ENCODE measurements at regions not wholly inside any gene's neighbourhood (a gene's known extent, or its start where the extent isn't known, plus 50 kb on each side); places are given as distances from the start of the nearest gene placed in this dataset.

DNA sequence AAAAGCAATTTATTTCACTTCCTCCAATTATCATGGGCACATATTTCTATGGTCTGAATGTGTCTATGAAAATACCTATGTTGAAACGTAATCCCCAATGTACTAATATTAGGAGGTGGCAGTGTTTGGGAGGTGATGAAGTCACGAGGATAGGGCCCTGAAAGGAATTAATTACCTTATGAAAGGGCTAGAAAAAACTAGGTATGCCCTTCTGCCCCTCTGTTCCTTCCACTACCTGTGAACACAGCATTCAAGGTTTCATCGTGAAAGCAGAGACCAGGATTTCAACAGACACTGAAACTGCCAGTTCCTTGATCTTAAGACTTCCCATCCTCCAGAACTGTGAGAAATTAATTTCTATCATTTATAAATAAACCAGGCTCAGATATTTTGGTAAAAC lies 1037.1 kb upstream of the C9orf72 start:
- no CpG with 5 or more reads among the region's 3 CpGs for WGBS (ENCODE audit: insufficient coverage, low coverage, missing lambda C conversion rate)
- Histone ChIP-seq H3K36me3 (ENCODE audit: control insufficient read depth, insufficient read depth, low read length) (no peaks in the 10 kb centered on the region), H3K27me3 (ENCODE audit: control insufficient read depth in 2 of 2, insufficient read depth in 2 of 2, low read length in 2 of 2) (no peaks in the 10 kb centered on the region), H3K79me2 (ENCODE audit: control insufficient read depth, insufficient read depth, low read length) (no peaks in the 10 kb centered on the region), H3K9me3 (replicated peaks; ENCODE audit: control insufficient read depth, insufficient read depth, low read depth, low read length) (no peaks in the 10 kb centered on the region), H4K20me1 (replicated peaks; ENCODE audit: control insufficient read depth, insufficient read depth, low read length) (no peaks in the 10 kb centered on the region), H3K9ac (ENCODE audit: insufficient read depth in 1 of 2, low read depth in 2 of 2, low read length in 2 of 2) (no peak overlapping the region), H3K4me2 (ENCODE audit: insufficient read depth, low read length) (no peak overlapping the region), H3K4me1 (replicated peaks in 1 of 2; ENCODE audit: control insufficient read depth in 2 of 2, insufficient read depth in 2 of 2, low read length in 2 of 2) (no peaks in the 10 kb centered on the region), H3K9me1 (ENCODE audit: control insufficient read depth, insufficient read depth, low read length) (no peaks in the 10 kb centered on the region), H3K4me3 (no peak overlapping the region), H2AFZ (ENCODE audit: low read depth, low read length) (no peak overlapping the region), H3K27ac (ENCODE audit: extremely low read depth, low read depth, low read length) (no peak overlapping the region)
- intact Hi-C loops (cut with micrococcal nuclease) = no loop called here
- in situ Hi-C loops (cut with MboI) = no loop called here
- no peak for ATAC-seq
- POLR2A ChIA-PET = no interaction called here
- FAIRE-seq = no peak
- BruUV-seq (replicated peaks) = no TSS peak
- no peak for DNase-seq (ENCODE audit: extremely low read depth in 1 of 4, low spot score in 3 of 4)
- CTCF ChIA-PET (ENCODE audit: low intra/inter-chr PET ratio) = no interaction called here
- TF ChIP-seq, protein P1, sequence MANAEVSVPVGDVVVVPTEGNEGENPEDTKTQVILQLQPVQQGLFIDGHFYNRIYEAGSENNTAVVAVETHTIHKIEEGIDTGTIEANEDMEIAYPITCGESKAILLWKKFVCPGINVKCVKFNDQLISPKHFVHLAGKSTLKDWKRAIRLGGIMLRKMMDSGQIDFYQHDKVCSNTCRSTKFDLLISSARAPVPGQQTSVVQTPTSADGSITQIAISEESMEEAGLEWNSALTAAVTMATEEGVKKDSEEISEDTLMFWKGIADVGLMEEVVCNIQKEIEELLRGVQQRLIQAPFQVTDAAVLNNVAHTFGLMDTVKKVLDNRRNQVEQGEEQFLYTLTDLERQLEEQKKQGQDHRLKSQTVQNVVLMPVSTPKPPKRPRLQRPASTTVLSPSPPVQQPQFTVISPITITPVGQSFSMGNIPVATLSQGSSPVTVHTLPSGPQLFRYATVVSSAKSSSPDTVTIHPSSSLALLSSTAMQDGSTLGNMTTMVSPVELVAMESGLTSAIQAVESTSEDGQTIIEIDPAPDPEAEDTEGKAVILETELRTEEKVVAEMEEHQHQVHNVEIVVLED (CRISPR knock-in tag; IDR thresholded peaks at IDR 0.05) = no peak
- TF ChIP-seq YBX1 (IDR thresholded peaks at IDR 0.05) (no peak), CBX5 (IDR thresholded peaks at IDR 0.05; ENCODE audit: borderline replicate concordance, low read depth) (no peak), CBX2 (IDR thresholded peaks at IDR 0.05; ENCODE audit: insufficient read depth, low read length, poor library complexity, severe bottlenecking) (no peak), PURB (CRISPR knock-in tag; IDR thresholded peaks at IDR 0.05; ENCODE audit: low read depth) (no peak), POLR3A (IDR thresholded peaks at IDR 0.05; ENCODE audit: borderline replicate concordance, extremely low read depth, insufficient read depth, insufficient read length) (no peak), RBM15 (IDR thresholded peaks at IDR 0.05; ENCODE audit: insufficient read depth, low read length) (no peak), CREBBP (IDR thresholded peaks at IDR 0.05; ENCODE audit: low read depth, low read length) (no peak), RBM34 (IDR thresholded peaks at IDR 0.05; ENCODE audit: borderline replicate concordance, insufficient read depth, low read length) (no peak), TBL1XR1 (IDR thresholded peaks at IDR 0.05; ENCODE audit: low read length in 2 of 2) (no peak), HIVEP1 (CRISPR knock-in tag; IDR thresholded peaks at IDR 0.05) (no peak), ZNF695 (CRISPR knock-in tag; IDR thresholded peaks at IDR 0.05) (no peak), SIN3B (IDR thresholded peaks at IDR 0.05; ENCODE audit: low read depth) (no peak), SRSF3 (IDR thresholded peaks at IDR 0.05; ENCODE audit: insufficient read depth, low read length) (no peak), DPF2 (IDR thresholded peaks at IDR 0.05) (no peak)
- TF ChIP-seq, protein P2, sequence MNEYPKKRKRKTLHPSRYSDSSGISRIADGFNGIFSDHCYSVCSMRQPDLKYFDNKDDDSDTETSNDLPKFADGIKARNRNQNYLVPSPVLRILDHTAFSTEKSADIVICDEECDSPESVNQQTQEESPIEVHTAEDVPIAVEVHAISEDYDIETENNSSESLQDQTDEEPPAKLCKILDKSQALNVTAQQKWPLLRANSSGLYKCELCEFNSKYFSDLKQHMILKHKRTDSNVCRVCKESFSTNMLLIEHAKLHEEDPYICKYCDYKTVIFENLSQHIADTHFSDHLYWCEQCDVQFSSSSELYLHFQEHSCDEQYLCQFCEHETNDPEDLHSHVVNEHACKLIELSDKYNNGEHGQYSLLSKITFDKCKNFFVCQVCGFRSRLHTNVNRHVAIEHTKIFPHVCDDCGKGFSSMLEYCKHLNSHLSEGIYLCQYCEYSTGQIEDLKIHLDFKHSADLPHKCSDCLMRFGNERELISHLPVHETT (CRISPR knock-in tag; conservative IDR thresholded peaks at IDR 0.05 in 1 of 2, IDR thresholded peaks at IDR 0.05 in 1 of 2) = no peak
- TF ChIP-seq, protein P3, sequence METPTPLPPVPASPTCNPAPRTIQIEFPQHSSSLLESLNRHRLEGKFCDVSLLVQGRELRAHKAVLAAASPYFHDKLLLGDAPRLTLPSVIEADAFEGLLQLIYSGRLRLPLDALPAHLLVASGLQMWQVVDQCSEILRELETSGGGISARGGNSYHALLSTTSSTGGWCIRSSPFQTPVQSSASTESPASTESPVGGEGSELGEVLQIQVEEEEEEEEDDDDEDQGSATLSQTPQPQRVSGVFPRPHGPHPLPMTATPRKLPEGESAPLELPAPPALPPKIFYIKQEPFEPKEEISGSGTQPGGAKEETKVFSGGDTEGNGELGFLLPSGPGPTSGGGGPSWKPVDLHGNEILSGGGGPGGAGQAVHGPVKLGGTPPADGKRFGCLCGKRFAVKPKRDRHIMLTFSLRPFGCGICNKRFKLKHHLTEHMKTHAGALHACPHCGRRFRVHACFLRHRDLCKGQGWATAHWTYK (CRISPR knock-in tag; IDR thresholded peaks at IDR 0.05) = no peak

All from K562 (cell line).